IPS-18c (cell line): ENCODE measurements at regions not wholly inside any gene's neighbourhood (a gene's known extent, or its start where the extent isn't known, plus 50 kb on each side); places are given as distances from the start of the nearest gene placed in this dataset.

Experiments
- H3K4me3 ChIP-seq: 2 replicates; pipeline ENCODE4 v1.7.0; 2013; ENCODE audit warnings: low read depth, mild to moderate bottlenecking, low read length, moderate library complexity; ENCODE audit not compliant: insufficient read depth
- H3K9me3 ChIP-seq: one replicate; pipeline ENCODE4 v1.6.1; 2013; ENCODE audit warnings: mild to moderate bottlenecking, low read length, moderate library complexity; ENCODE audit not compliant: control insufficient read depth, insufficient read depth

GRCh38 chrX:38968344-38969216, 167.3 kb downstream of the MID1IP1 start:
- H3K4me3 ChIP-seq = no peak overlapping the region
- H3K9me3 ChIP-seq = peaks cover 5% of the 10 kb centered on the region

- Histone ChIP-seq H3K4me3 (no peak overlapping the region), H3K9me3 (peaks cover 4% of the 10 kb centered on the region)
Measured at GRCh38 chrX:38970074-38970473, 168.8 kb downstream of the MID1IP1 start.

GRCh38 chrX:38970845-38971244, 169.6 kb downstream of the MID1IP1 start:
- Histone ChIP-seq H3K4me3 (no peak overlapping the region), H3K9me3 (peaks cover 4% of the 10 kb centered on the region)

GRCh38 chrX:38973322-38973721, 172.1 kb downstream of the MID1IP1 start:
- H3K9me3 ChIP-seq = peaks cover 4% of the 10 kb centered on the region
- no peak overlapping the region for H3K4me3 ChIP-seq

- Histone ChIP-seq H3K9me3 (peaks cover 4% of the 10 kb centered on the region), H3K4me3 (no peak overlapping the region)
Measured at GRCh38 chrX:38974542-38974941, 173.3 kb downstream of the MID1IP1 start.

- Histone ChIP-seq H3K4me3 (no peak overlapping the region), H3K9me3 (peaks cover 4% of the 10 kb centered on the region)
Measured at GRCh38 chrX:38975368-38975942, 174.2 kb downstream of the MID1IP1 start.

- no peak overlapping the region for H3K4me3 ChIP-seq
- no peaks in the 10 kb centered on the region for H3K9me3 ChIP-seq
Measured at GRCh38 chrX:38982370-38982769, 181.1 kb downstream of the MID1IP1 start.

GRCh38 chrX:38982843-38983242, 181.6 kb downstream of the MID1IP1 start:
- Histone ChIP-seq H3K4me3 (no peak overlapping the region), H3K9me3 (no peaks in the 10 kb centered on the region)

- H3K4me3 ChIP-seq = no peak overlapping the region
- H3K9me3 ChIP-seq = no peaks in the 10 kb centered on the region
Measured at GRCh38 chrX:38985375-38985774, 184.1 kb downstream of the MID1IP1 start.

- Histone ChIP-seq H3K9me3 (no peaks in the 10 kb centered on the region), H3K4me3 (no peak overlapping the region)
Measured at GRCh38 chrX:38985945-38986344, 184.7 kb downstream of the MID1IP1 start.

GRCh38 chrX:38986586-38986985, 185.3 kb downstream of the MID1IP1 start:
- H3K4me3 ChIP-seq = no peak overlapping the region
- no peaks in the 10 kb centered on the region for H3K9me3 ChIP-seq

GRCh38 chrX:38987198-38987651, 186.0 kb downstream of the MID1IP1 start:
- Histone ChIP-seq H3K4me3 (no peak overlapping the region), H3K9me3 (no peaks in the 10 kb centered on the region)

- H3K4me3 ChIP-seq = no peak overlapping the region
- peaks cover 3% of the 10 kb centered on the region for H3K9me3 ChIP-seq
Measured at GRCh38 chrX:38988301-38988700, 187.0 kb downstream of the MID1IP1 start.

- Histone ChIP-seq H3K9me3 (peaks cover 3% of the 10 kb centered on the region), H3K4me3 (no peak overlapping the region)
Measured at GRCh38 chrX:38989076-38989475, 187.8 kb downstream of the MID1IP1 start.

- Histone ChIP-seq H3K4me3 (no peak overlapping the region), H3K9me3 (peaks cover 3% of the 10 kb centered on the region)
Measured at GRCh38 chrX:38991656-38992440, 190.6 kb downstream of the MID1IP1 start.

- peaks cover 3% of the 10 kb centered on the region for H3K9me3 ChIP-seq
- no peak overlapping the region for H3K4me3 ChIP-seq
Measured at GRCh38 chrX:38992441-38993096, 191.3 kb downstream of the MID1IP1 start.

GRCh38 chrX:38993500-38993899, 192.2 kb downstream of the MID1IP1 start:
- no peak overlapping the region for H3K4me3 ChIP-seq
- peaks cover 3% of the 10 kb centered on the region for H3K9me3 ChIP-seq
